ENCODE measurements at regions not wholly inside any gene's neighbourhood (a gene's known extent, or its start where the extent isn't known, plus 50 kb on each side); places are given as distances from the start of the nearest gene placed in this dataset.

GRCh38 chr2:35545301-35545700, 810.3 kb upstream of the CRIM1 start:
- DNase-seq (ENCODE audit: low read depth) = no peak
- H3K4me3 ChIP-seq (ENCODE audit: low read depth, low read length) = no peak overlapping the region

GRCh38 chr2:35538796-35539195, 816.8 kb upstream of the CRIM1 start:
- TF ChIP-seq MAX (IDR thresholded peaks at IDR 0.05; ENCODE audit: low read depth, low read length) (no peak), CTCF (IDR thresholded peaks at IDR 0.05; ENCODE audit: low read depth, low read length) (no peak), MYC (IDR thresholded peaks at IDR 0.05; ENCODE audit: low read depth, low read length) (no peak), POLR2A (IDR thresholded peaks at IDR 0.05; ENCODE audit: extremely low read depth, insufficient read length) (no peak)
- H3K4me3 ChIP-seq (ENCODE audit: low read depth, low read length) = no peak overlapping the region
- no peak for DNase-seq (ENCODE audit: low read depth)

More at GRCh38 chr2:35545301-35545700, 810.3 kb upstream of the CRIM1 start:
- TF ChIP-seq MYC (IDR thresholded peaks at IDR 0.05; ENCODE audit: low read depth, low read length) (no peak), POLR2A (IDR thresholded peaks at IDR 0.05; ENCODE audit: extremely low read depth, insufficient read length) (no peak), MAX (IDR thresholded peaks at IDR 0.05; ENCODE audit: low read depth, low read length) (no peak), CTCF (IDR thresholded peaks at IDR 0.05; ENCODE audit: low read depth, low read length) (no peak)

- TF ChIP-seq CTCF (IDR thresholded peaks at IDR 0.05; ENCODE audit: low read depth, low read length) (no peak), MAX (IDR thresholded peaks at IDR 0.05; ENCODE audit: low read depth, low read length) (no peak), MYC (IDR thresholded peaks at IDR 0.05; ENCODE audit: low read depth, low read length) (no peak), POLR2A (IDR thresholded peaks at IDR 0.05; ENCODE audit: extremely low read depth, insufficient read length) (no peak)
- no peak overlapping the region for H3K4me3 ChIP-seq (ENCODE audit: low read depth, low read length)
- no peak for DNase-seq (ENCODE audit: low read depth)
These were observed 824.9 kb upstream of the CRIM1 start for GRCh38 chr2:35530615-35531135.

GRCh38 chr2:35526741-35527140, 828.8 kb upstream of the CRIM1 start:
- H3K4me3 ChIP-seq (ENCODE audit: low read depth, low read length) = no peak overlapping the region
- DNase-seq (ENCODE audit: low read depth) = no peak
- TF ChIP-seq MYC (IDR thresholded peaks at IDR 0.05; ENCODE audit: low read depth, low read length) (no peak), MAX (IDR thresholded peaks at IDR 0.05; ENCODE audit: low read depth, low read length) (no peak), CTCF (IDR thresholded peaks at IDR 0.05; ENCODE audit: low read depth, low read length) (no peak), POLR2A (IDR thresholded peaks at IDR 0.05; ENCODE audit: extremely low read depth, insufficient read length) (no peak)

GRCh38 chr2:35522450-35522849, 833.1 kb upstream of the CRIM1 start:
- TF ChIP-seq MYC (IDR thresholded peaks at IDR 0.05; ENCODE audit: low read depth, low read length) (no peak), MAX (IDR thresholded peaks at IDR 0.05; ENCODE audit: low read depth, low read length) (no peak), POLR2A (IDR thresholded peaks at IDR 0.05; ENCODE audit: extremely low read depth, insufficient read length) (no peak), CTCF (IDR thresholded peaks at IDR 0.05; ENCODE audit: low read depth, low read length) (no peak)
- no peak for DNase-seq (ENCODE audit: low read depth)
- H3K4me3 ChIP-seq (ENCODE audit: low read depth, low read length) = no peak overlapping the region
